RWPE1 (cell line): ENCODE measurements at regions not wholly inside any gene's neighbourhood (a gene's known extent, or its start where the extent isn't known, plus 50 kb on each side); places are given as distances from the start of the nearest gene placed in this dataset.

Source experiments
- CTCF ChIA-PET: fragments of 350-600 bp; sonication (Branson Sonifier 250); formaldehyde crosslinking; extraction: SDS; loops from one replicate; lab custom pipeline; 2021; lab: Yijun Ruan, JAX
- POLR2A ChIA-PET: fragments of 400-600 bp; formaldehyde crosslinking; extraction: SDS; loops from one replicate; lab custom pipeline; 2020; ENCODE audit warnings: antibody characterized with exemption; ENCODE audit not compliant: low non-redundant PET; lab: Yijun Ruan, JAX
- DNase-seq: peaks from one replicate; pipeline ENCODE4 v3.0.0; 2012; ENCODE audit warnings: low spot score
- H3K27ac ChIP-seq: fragments of 450-650 bp; 2 replicates; pipeline ENCODE4 v1.5.1; 2017
- TF ChIP-seq, protein P1 (sequence below): fragments of 450-650 bp; conservative IDR thresholded peaks from 2 replicates; pipeline ENCODE4 v1.5.1; 2017; ENCODE audit warnings: low read depth, mild to moderate bottlenecking

DNA sequence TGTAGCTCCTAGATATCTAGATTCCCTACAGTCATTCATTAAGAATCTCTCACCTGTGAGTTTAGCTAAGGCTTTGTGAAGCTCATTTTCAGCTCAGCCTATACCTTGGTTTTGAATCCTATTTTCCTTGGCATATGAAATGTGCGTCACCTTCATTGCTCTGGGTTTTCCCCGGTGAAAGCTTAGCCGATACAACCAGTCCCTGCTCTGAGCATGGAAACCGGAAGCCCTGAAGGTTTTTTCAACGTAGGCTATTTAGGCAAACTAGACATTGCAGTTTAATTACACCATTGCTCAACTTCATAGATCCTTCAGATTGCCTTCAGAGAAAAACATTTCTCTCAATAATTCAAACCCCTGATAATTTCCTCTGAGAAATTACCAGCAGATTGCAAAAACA lies 206.8 kb upstream of the TPRG1 start:
- CTCF ChIA-PET = interaction anchor here (0.6 kb wide), 1 partner anchor 1291 kb away, joined by 3 read pairs; no protein-coding TSS in a partner anchor
- no peak for DNase-seq
- POLR2A ChIA-PET = no interaction called here
- TF ChIP-seq, protein P1, sequence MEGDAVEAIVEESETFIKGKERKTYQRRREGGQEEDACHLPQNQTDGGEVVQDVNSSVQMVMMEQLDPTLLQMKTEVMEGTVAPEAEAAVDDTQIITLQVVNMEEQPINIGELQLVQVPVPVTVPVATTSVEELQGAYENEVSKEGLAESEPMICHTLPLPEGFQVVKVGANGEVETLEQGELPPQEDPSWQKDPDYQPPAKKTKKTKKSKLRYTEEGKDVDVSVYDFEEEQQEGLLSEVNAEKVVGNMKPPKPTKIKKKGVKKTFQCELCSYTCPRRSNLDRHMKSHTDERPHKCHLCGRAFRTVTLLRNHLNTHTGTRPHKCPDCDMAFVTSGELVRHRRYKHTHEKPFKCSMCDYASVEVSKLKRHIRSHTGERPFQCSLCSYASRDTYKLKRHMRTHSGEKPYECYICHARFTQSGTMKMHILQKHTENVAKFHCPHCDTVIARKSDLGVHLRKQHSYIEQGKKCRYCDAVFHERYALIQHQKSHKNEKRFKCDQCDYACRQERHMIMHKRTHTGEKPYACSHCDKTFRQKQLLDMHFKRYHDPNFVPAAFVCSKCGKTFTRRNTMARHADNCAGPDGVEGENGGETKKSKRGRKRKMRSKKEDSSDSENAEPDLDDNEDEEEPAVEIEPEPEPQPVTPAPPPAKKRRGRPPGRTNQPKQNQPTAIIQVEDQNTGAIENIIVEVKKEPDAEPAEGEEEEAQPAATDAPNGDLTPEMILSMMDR = no peak
- H3K27ac ChIP-seq = no peak overlapping the region

DNA sequence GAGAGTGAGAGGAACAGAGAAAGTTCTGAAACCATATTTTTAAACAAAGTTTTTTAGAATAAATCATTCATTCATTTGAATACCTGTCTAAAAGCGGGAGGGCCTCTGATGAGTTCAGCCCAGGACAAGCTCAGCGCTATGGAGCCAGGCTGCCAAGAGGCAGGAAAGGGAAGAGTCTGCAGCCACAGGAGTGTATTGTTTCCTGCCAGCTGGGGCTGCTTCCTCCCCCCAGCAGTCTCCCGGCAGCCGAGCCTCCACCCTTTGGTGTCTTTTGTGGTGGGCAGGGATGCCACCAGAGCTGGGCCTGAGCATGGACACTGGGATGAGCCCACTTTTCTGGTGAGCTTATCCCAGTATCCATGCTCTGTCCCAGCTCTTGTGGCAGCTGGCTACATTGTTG lies 199.5 kb upstream of the TPRG1 start:
- CTCF ChIA-PET = no interaction called here
- POLR2A ChIA-PET = no interaction called here
- DNase-seq = no peak

DNA sequence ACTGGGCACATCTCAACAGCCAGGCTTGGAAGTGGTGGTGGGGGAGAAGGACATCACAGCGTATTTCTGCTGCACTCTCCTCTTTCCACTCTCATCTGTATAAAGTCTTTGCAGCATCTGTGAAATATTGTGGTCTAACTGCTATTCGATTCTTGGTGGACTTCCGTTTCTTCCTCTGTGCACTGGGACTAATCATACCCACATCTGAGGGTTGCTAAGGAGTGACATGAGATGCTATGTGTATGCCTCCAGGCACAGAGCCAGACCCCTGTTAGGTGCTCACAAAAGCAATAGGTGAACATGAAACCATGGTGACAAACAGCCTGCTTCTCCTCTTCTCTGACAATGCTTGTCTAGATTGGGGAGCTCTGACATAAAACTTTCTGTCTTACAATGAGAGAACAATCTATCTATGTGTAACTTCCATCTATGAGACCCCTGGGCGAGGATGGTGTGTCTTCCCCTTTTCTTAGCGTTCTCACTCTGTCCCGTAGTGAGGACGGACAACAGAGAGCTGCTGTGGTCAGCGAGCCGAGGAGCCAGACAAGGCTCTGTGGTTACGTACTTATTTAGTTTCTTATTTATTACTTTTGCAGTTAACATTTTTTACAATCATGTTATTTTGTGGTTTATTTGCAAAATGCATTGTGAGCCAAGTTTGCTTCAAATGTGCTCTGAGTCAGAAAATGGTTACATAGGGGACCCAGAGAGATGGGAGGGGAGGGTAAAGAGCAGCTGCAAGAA lies 196.7 kb upstream of the TPRG1 start:
- CTCF ChIA-PET = interaction anchor here (0.6 to 0.7 kb wide), 2 partner anchors 20 to 612 kb away, joined by 3 to 5 read pairs; no protein-coding TSS in a partner anchor
- DNase-seq = no peak
- no peak overlapping the region for H3K27ac ChIP-seq

More for the DNA sequence above, 199.5 kb upstream of the TPRG1 start:
- no peak overlapping the region for H3K27ac ChIP-seq
- TF ChIP-seq, protein P1 = no peak

DNA sequence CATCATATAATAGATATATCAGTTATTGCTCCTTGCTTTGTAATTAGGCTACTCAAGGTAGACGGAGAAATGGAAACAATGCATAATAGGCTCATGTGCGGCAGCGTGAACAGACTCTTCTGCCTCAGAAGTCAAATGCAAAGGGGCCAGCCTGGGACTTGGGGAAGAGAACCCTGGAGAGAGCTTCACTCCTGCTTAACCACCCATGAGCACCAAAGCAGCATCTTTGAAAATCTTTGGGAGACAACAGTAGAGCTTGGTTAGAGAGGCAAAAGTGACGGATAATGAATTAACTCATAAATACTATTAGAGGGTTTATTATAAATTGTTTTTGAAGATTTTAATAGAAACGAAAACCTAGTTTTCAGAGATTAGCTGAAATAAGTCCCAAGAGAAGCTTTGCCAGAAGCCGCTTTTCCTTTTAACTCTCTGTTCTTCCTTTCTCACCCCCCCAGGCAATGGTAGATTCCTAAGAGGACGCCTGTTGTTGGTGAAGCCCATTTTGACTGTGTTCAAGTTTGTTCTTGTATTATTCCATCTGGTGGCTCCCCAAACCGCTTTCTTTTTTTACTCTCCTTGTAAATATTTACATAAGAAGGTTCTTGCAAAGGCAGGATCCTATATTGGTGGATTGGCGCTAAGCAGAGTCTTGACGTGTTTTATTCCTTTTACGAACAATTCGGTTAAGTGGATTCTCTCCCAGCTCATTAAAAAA lies 196.0 kb upstream of the TPRG1 start:
- ChIA-PET POLR2A (no interaction called here), CTCF (interaction anchor here (0.7 kb wide), 2 partner anchors 611 to 1210 kb away, joined by 3 read pairs; no protein-coding TSS in a partner anchor)
- no peak overlapping the region for H3K27ac ChIP-seq
- DNase-seq = no peak
- TF ChIP-seq, protein P1 = no peak

More for the DNA sequence above, 196.7 kb upstream of the TPRG1 start:
- TF ChIP-seq, protein P1 = no peak
- POLR2A ChIA-PET = no interaction called here

DNA sequence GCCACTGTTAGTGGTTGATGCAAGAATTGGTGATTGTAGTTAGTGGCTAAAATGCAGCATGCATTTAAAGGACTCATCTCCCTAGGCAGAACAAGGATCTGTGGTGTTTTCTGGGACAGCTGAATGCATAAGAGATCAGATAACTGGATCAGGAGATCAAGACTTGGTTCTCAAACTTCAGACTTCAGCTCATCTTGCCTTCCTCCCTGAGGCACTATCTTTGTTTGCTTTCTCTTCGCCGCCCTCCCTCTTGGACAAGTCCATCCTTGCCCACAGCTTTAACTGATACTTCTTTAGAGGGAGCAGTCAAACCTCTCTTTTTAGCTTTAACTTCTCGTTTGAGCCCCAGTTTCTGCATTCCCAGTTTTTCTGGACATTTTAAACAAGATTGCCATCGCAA lies 195.4 kb upstream of the TPRG1 start:
- CTCF ChIA-PET = interaction anchor here (0.7 kb wide), 1 partner anchor 1211 kb away, joined by 3 read pairs; no protein-coding TSS in a partner anchor
- POLR2A ChIA-PET = no interaction called here
- TF ChIP-seq, protein P1 = no peak
- no peak overlapping the region for H3K27ac ChIP-seq
- DNase-seq = no peak

DNA sequence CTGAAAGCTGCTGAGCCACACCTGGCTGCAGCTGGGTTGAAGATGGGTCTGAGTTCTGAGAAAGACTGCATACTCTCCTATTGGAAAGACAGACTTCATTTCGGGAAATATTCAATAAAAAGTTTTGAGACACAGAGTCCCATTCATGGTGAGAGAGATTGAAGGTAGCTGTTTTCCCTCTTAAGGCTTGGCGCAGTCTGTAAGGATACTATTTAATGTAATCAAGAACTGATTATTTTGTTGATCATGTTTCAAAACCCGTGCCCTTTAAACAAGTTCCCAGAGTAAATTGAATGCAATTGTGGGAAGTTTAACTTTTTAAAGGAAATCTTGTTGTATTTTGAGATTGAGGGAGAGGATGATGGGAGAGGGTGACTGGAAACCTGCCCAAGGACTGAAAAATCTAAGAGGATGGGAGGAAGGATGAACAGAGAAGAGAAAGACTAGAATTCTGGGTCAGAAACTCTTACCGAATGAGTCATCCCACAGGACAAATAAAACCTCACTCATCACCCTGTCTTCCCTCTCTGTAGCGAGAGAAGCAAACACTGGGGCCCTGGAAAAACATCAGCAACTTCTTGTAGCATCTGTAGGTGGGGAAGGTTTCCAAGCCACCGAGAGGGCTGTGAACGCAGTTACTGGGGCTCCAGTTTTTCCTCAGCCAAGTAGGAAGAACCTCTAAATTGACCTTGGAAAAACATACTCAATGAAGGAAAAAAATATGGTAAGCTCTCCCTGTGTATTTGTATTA lies 193.2 kb upstream of the TPRG1 start:
- POLR2A ChIA-PET = no interaction called here
- TF ChIP-seq, protein P1 = no peak
- no peak for DNase-seq
- H3K27ac ChIP-seq = no peak overlapping the region
- CTCF ChIA-PET = interaction anchor here (0.6 kb wide), 1 partner anchor 78 kb away, joined by 7 read pairs; no protein-coding TSS in a partner anchor
